Body of pancreas (tissue), 4 donors: ENCODE measurements at regions not wholly inside any gene's neighbourhood (a gene's known extent, or its start where the extent isn't known, plus 50 kb on each side); places are given as distances from the start of the nearest gene placed in this dataset.

Source experiments
- POLR2A ChIP-seq, 3 donors: fragments of 450-650 bp; IDR thresholded peaks; one replicate each; pipeline ENCODE4 v1.6.1; 2016; ENCODE audit warnings: antibody characterized with exemption in 3 of 3, mild to moderate bottlenecking in 2 of 3
- TF ChIP-seq, protein P1 (sequence below), 7 experiments: fragments of 450-650 bp in 4 of 7; fragments of 200-600 bp in 3 of 7; sonication (generic) in 3 of 7; IDR thresholded peaks; one replicate each; pipeline ENCODE4 v1.5.1; 2016 to 2019; ENCODE audit warnings: antibody characterized with exemption in 7 of 7

DNA sequence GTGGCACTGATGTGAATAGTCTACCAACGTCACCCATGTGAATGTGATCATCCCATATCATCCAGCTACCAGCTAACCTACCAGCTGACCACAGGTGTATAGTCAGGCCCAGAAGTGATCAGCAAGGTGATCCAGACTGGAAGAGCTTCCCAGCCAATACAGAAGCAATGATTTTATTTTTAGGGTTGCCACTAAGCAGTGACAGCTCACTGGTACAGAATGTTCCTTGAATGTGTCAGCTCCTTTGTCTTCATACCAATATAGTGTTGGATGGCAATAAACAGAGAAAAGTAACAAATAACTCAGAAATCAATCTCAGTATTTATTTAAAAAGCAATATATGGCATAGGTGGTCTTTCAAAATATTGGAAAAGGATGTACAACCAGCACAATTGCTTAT lies 361.8 kb upstream of the CPEB2 start:
- TF ChIP-seq, protein P1, sequence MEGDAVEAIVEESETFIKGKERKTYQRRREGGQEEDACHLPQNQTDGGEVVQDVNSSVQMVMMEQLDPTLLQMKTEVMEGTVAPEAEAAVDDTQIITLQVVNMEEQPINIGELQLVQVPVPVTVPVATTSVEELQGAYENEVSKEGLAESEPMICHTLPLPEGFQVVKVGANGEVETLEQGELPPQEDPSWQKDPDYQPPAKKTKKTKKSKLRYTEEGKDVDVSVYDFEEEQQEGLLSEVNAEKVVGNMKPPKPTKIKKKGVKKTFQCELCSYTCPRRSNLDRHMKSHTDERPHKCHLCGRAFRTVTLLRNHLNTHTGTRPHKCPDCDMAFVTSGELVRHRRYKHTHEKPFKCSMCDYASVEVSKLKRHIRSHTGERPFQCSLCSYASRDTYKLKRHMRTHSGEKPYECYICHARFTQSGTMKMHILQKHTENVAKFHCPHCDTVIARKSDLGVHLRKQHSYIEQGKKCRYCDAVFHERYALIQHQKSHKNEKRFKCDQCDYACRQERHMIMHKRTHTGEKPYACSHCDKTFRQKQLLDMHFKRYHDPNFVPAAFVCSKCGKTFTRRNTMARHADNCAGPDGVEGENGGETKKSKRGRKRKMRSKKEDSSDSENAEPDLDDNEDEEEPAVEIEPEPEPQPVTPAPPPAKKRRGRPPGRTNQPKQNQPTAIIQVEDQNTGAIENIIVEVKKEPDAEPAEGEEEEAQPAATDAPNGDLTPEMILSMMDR (IDR thresholded peaks at IDR 0.05) = no peak
- no peak for TF ChIP-seq POLR2A (IDR thresholded peaks at IDR 0.05)
